ENCODE measurements at regions not wholly inside any gene's neighbourhood (a gene's known extent, or its start where the extent isn't known, plus 50 kb on each side); places are given as distances from the start of the nearest gene placed in this dataset.

DNA sequence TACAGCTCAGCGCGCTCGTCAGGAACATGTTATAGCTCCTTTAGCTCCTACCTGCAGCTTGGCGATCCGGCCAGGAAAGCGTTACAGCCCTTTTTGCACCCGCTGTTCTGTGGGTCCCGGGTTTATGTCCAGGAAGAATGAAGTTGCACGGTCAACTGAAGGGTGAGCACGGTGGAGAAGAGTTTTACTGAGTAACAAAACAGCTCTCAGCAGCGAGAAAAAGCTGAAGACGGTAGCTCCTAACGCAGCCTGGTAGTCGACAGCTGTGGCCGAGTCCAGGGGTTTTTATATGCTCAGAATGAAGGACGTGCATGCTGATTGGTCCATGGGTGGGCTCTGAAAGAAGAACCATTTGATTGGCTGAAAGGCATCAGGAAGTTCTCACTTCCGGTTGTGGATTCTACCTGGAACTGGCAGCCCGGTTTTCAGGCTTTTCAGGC is 1830.1 kb upstream of the NUDT12 start:
- DNase-seq (ENCODE audit: low spot score), result no peak
- TF ChIP-seq, protein P1, sequence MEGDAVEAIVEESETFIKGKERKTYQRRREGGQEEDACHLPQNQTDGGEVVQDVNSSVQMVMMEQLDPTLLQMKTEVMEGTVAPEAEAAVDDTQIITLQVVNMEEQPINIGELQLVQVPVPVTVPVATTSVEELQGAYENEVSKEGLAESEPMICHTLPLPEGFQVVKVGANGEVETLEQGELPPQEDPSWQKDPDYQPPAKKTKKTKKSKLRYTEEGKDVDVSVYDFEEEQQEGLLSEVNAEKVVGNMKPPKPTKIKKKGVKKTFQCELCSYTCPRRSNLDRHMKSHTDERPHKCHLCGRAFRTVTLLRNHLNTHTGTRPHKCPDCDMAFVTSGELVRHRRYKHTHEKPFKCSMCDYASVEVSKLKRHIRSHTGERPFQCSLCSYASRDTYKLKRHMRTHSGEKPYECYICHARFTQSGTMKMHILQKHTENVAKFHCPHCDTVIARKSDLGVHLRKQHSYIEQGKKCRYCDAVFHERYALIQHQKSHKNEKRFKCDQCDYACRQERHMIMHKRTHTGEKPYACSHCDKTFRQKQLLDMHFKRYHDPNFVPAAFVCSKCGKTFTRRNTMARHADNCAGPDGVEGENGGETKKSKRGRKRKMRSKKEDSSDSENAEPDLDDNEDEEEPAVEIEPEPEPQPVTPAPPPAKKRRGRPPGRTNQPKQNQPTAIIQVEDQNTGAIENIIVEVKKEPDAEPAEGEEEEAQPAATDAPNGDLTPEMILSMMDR (IDR thresholded peaks at IDR 0.05; ENCODE audit: extremely low read depth, missing control alignments), result no peak

DNA sequence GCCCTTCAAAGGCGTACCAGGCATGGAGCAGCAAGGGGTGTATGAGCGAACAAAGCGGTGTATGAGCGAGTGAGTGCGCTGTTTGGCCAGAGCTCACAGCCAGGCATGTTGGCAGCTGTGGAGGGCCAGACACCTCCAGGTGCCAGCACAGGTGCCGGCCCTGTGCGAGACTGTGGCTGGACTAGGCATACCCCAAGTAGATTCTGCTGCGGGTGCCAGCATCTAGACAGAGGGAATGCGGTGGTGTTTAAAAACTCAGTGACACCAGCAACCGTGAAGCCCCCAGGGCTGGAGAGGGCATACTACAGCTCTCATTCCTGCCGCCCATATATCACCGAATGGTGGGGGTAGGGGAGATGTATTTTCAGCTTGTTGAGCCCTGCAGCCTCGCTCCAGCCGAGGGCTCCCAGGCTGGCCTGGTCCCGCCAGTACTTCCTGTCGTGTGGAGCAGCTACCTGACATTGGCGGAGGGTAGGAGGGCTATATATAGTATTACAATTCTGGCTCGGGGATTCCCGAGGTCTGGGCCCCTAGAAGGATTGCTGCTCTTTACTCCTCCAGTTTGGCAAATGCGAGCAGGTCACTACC is 1829.6 kb upstream of the NUDT12 start:
- TF ChIP-seq, protein P1 (IDR thresholded peaks at IDR 0.05; ENCODE audit: extremely low read depth, missing control alignments), result no peak

DNA sequence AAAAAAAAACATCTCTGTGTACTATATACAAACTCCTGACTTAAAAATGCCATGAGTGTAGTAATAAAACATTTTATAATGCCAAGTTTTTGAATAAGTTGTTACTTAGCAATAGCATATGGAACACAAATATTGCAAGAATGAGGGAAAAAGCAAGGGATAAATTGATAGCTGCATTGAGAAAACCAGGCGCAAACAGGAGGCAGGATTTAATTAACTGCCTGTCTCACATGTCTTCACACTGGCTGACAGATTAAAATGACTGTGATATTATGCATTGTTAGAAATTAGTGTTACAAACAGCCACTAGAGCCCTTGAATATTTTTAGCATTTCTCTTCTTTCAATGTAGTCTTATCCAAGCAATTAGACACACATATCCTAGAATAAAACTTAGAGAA is 1817.5 kb upstream of the NUDT12 start:
- TF ChIP-seq, protein P1 (IDR thresholded peaks at IDR 0.05; ENCODE audit: extremely low read depth, missing control alignments), result no peak
- DNase-seq (ENCODE audit: low spot score), result no peak

More for the DNA sequence above, 1829.6 kb upstream of the NUDT12 start:
- DNase-seq (ENCODE audit: low spot score), result no peak

DNA sequence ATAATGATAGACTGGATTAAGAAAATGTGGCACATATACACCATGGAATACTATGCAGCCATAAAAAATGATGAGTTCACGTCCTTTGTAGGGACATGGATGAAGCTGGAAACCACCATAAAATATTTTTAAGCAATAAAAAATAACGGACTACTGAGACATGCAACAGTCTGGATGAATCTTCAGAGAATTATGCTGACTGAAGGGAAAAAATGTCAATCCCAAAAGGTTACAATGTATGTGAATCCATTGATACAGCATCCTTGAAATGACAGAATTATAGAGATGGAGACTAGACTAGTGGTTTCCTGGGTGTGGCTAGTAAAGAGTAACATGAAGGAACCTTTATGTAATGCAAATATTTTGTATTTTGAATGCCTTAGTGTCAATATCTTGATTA is 1808.6 kb upstream of the NUDT12 start:
- DNase-seq (ENCODE audit: low spot score), result no peak
- TF ChIP-seq, protein P1 (IDR thresholded peaks at IDR 0.05; ENCODE audit: extremely low read depth, missing control alignments), result no peak

DNA sequence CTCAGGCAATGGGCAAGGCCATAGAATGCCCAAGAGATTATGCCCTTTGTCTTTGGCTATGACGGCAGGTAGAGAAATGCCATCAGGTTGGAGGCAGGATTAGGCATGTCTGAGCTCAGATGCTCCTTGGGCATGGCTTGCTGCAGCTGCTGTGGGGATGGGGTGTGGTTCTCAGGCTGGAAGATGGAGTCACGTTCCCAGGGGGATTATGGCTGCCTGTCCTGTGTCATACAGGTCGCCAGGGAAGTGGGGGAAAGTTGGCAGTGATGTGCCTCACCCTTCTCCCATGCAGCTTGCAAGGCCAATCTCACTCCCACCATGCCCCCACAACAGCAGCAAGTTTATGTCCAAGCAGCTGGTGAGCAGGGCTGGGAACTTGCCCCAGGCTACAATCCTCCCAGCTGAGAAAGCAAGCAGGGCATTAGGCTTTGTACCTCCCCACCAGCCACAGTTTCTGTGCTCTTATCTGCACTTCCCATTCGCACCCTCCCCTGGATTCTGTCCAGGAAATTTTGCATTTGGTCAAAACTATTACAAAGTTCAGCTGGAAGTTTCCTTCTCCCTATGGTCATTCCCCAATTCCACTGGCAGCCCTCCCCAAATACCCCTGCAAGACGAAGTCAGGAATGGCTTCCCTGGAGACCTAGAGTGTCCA is 1788.0 kb upstream of the NUDT12 start:
- TF ChIP-seq, protein P1 (IDR thresholded peaks at IDR 0.05; ENCODE audit: extremely low read depth, missing control alignments), result no peak
- no peak for DNase-seq (ENCODE audit: low spot score)

DNA sequence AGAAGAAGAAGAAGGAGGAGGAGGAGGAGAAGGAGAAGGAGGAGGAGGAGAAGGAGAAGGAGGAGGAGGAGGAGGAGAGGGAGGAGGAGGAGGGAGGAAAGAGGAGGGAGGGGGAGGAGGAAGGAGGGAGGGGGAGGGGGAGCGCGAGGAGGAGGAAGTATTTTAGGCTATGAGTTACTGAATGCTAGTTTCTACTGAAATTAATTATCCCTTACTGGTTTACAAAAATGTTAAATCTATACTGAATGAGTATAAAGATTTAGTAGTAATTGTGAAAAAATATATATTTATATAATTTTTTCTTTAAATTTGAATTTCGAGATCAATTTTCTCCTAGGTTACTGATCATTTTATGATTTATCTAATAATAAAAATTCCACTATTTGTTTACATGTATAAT is 1769.0 kb upstream of the NUDT12 start:
- TF ChIP-seq, protein P1 (IDR thresholded peaks at IDR 0.05; ENCODE audit: extremely low read depth, missing control alignments), result no peak
- DNase-seq (ENCODE audit: low spot score), result no peak

DNA sequence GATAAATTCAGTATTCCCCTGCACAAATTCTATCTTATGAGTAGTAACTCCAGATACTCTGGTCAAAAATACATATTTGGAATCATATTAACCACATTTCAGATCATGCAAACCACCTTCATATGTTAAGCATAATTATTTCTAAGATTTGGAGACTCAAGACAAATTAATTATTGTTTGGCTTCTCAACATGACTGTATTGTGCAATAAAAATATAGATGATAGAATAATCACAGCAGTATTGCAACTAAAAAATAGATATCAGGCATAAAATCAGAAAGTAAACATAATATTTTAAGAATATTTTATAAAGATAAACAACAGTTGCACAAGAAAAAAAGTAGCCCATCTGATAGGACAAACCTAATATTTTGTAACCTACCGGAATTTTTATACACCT is 1767.6 kb upstream of the NUDT12 start:
- no peak for DNase-seq (ENCODE audit: low spot score)
- TF ChIP-seq, protein P1 (IDR thresholded peaks at IDR 0.05; ENCODE audit: extremely low read depth, missing control alignments), result no peak
